Activated CD8-positive, alpha-beta T cell treated with anti-CD3 and anti-CD28 coated beads for 36 hours (primary cell): ENCODE measurements at regions not wholly inside any gene's neighbourhood (a gene's known extent, or its start where the extent isn't known, plus 50 kb on each side); places are given as distances from the start of the nearest gene placed in this dataset.

Experiments
- ATAC-seq: fragments of 200-7000 bp; cut with Tn5 transposase; one replicate; pipeline ENCODE4 v1.10.0; 2021; ENCODE audit warnings: mild to moderate bottlenecking, moderate library complexity
- CTCF ChIA-PET: fragments of 350-600 bp; sonication (Branson Sonifier 250); formaldehyde crosslinking; loops from one replicate; lab custom pipeline; 2021; ENCODE audit warnings: antibody characterized with exemption; lab: Charles Lee
- POLR2A ChIA-PET: fragments of 350-600 bp; sonication (Branson Sonifier 250); formaldehyde crosslinking; loops from one replicate; lab custom pipeline; 2021; ENCODE audit warnings: antibody characterized with exemption; lab: Charles Lee
- DNase-seq: peaks from one replicate; pipeline ENCODE4 v3.0.0-alpha.2; 2020
- H3K27ac Mint-ChIP-seq: one replicate; pipeline ENCODE4 v1.8.0; 2021; ENCODE audit warnings: mild to moderate bottlenecking, mixed read lengths
- H3K27me3 Mint-ChIP-seq: one replicate; pipeline ENCODE4 v1.8.0; 2021; ENCODE audit warnings: mixed read lengths
- H3K36me3 Mint-ChIP-seq: one replicate; pipeline ENCODE4 v1.8.0; 2021; ENCODE audit warnings: low read depth, mixed read lengths
- H3K4me1 Mint-ChIP-seq: one replicate; pipeline ENCODE4 v1.8.0; 2021; ENCODE audit warnings: low read depth, mixed read lengths
- H3K4me3 Mint-ChIP-seq: one replicate; pipeline ENCODE4 v1.8.0; 2021; ENCODE audit warnings: mild to moderate bottlenecking, moderate library complexity, mixed read lengths
- H3K9me3 Mint-ChIP-seq: one replicate; pipeline ENCODE4 v1.8.0; 2021; ENCODE audit warnings: mixed read lengths
- CTCF ChIP-seq: fragments of 200-600 bp; IDR thresholded peaks from one replicate; pipeline ENCODE4 v1.8.0; 2022; ENCODE audit warnings: antibody characterized with exemption, mild to moderate bottlenecking
- intact Hi-C: fragments of 100-400 bp; cut with micrococcal nuclease; formaldehyde crosslinking; loops from one replicate; pipeline ENCODE4 v1.10.0; 2022

GRCh38 chr22:49480896-49481658 is 346.6 kb downstream of the BRD1 start:
- CTCF ChIA-PET, result no interaction called here
- Mint-ChIP-seq H3K27ac (no peak overlapping the region), H3K36me3 (no peaks in the 10 kb centered on the region), H3K4me1 (peaks cover 6% of the 10 kb centered on the region), H3K9me3 (peaks cover 1% of the 10 kb centered on the region), H3K4me3 (no peak overlapping the region), H3K27me3 (peaks cover 23% of the 10 kb centered on the region)
- POLR2A ChIA-PET, result no interaction called here
- DNase-seq (no peak), ATAC-seq (no peak)
- no peak for TF ChIP-seq CTCF
- intact Hi-C loops, result no loop called here

GRCh38 chr22:49480331-49480730 is 347.3 kb downstream of the BRD1 start:
- CTCF ChIA-PET, result no interaction called here
- Mint-ChIP-seq H3K9me3 (peaks cover 1% of the 10 kb centered on the region), H3K27ac (no peak overlapping the region), H3K27me3 (peaks cover 23% of the 10 kb centered on the region), H3K4me3 (no peak overlapping the region), H3K4me1 (peaks cover 6% of the 10 kb centered on the region), H3K36me3 (no peaks in the 10 kb centered on the region)
- no peak for TF ChIP-seq CTCF
- no peak for DNase-seq
- POLR2A ChIA-PET, result interaction anchor here (0.6 kb wide), 1 partner anchor 10 kb away, joined by 3 read pairs; no protein-coding TSS in a partner anchor
- intact Hi-C loops, result no loop called here
- no peak for ATAC-seq

GRCh38 chr22:49479566-49479965 is 348.1 kb downstream of the BRD1 start:
- Mint-ChIP-seq H3K27ac (no peak overlapping the region), H3K4me1 (peaks cover 6% of the 10 kb centered on the region), H3K36me3 (no peaks in the 10 kb centered on the region), H3K4me3 (no peak overlapping the region), H3K9me3 (peaks cover 1% of the 10 kb centered on the region), H3K27me3 (peaks cover 23% of the 10 kb centered on the region)
- TF ChIP-seq CTCF, result no peak
- ATAC-seq, result no peak
- CTCF ChIA-PET, result no interaction called here
- intact Hi-C loops, result no loop called here
- POLR2A ChIA-PET, result no interaction called here
- no peak for DNase-seq

- POLR2A ChIA-PET, result no interaction called here
- H3K36me3 Mint-ChIP-seq, result no peaks in the 10 kb centered on the region
- no peak overlapping the region for H3K27ac Mint-ChIP-seq
- H3K27me3 Mint-ChIP-seq, result peaks cover 19% of the 10 kb centered on the region
- H3K4me3 Mint-ChIP-seq, result no peak overlapping the region
- DNase-seq (no peak), ATAC-seq (no peak)
- H3K4me1 Mint-ChIP-seq, result peaks cover 6% of the 10 kb centered on the region
- CTCF ChIA-PET, result no interaction called here
- peaks cover 1% of the 10 kb centered on the region for H3K9me3 Mint-ChIP-seq
- no peak for TF ChIP-seq CTCF
- intact Hi-C loops, result no loop called here
Observed at GRCh38 chr22:49476800-49477400, 350.8 kb downstream of the BRD1 start.

GRCh38 chr22:49476176-49476575 is 351.5 kb downstream of the BRD1 start:
- H3K27ac Mint-ChIP-seq, result no peak overlapping the region

More at GRCh38 chr22:49476176-49476575, 351.5 kb downstream of the BRD1 start:
- no peak for TF ChIP-seq CTCF
- H3K27me3 Mint-ChIP-seq, result peaks cover 11% of the 10 kb centered on the region
- CTCF ChIA-PET, result no interaction called here
- no peaks in the 10 kb centered on the region for H3K36me3 Mint-ChIP-seq
- H3K4me1 Mint-ChIP-seq, result no peaks in the 10 kb centered on the region
- no peak for ATAC-seq
- H3K9me3 Mint-ChIP-seq, result peaks cover 1% of the 10 kb centered on the region
- intact Hi-C loops, result no loop called here
- DNase-seq, result no peak
- H3K4me3 Mint-ChIP-seq, result no peak overlapping the region
- POLR2A ChIA-PET, result no interaction called here
